ENCODE measurements at regions not wholly inside any gene's neighbourhood (a gene's known extent, or its start where the extent isn't known, plus 50 kb on each side); places are given as distances from the start of the nearest gene placed in this dataset. TPM values are rescaled to one million over a fixed set of nuclear protein-coding genes. Genes with fewer than 3 reads are reported as not detected.

Small RNA genes lying in the stretch of these regions (small RNA-seq; reads per million reads assigned to genes)
- gene RF00003 (2.9 reads per million, percentile 91 among the genes with 10 or more reads in this experiment), gene RNU1-68P (not detected)
